Activated T-cell treated with anti-CD3 and anti-CD28 coated beads for 24 hours (primary cell): ENCODE measurements at regions not wholly inside any gene's neighbourhood (a gene's known extent, or its start where the extent isn't known, plus 50 kb on each side); places are given as distances from the start of the nearest gene placed in this dataset.

Experiments
- DNase-seq: peaks from one replicate; pipeline ENCODE4 v3.0.0-alpha.2; 2020; ENCODE audit warnings: low read depth

DNA sequence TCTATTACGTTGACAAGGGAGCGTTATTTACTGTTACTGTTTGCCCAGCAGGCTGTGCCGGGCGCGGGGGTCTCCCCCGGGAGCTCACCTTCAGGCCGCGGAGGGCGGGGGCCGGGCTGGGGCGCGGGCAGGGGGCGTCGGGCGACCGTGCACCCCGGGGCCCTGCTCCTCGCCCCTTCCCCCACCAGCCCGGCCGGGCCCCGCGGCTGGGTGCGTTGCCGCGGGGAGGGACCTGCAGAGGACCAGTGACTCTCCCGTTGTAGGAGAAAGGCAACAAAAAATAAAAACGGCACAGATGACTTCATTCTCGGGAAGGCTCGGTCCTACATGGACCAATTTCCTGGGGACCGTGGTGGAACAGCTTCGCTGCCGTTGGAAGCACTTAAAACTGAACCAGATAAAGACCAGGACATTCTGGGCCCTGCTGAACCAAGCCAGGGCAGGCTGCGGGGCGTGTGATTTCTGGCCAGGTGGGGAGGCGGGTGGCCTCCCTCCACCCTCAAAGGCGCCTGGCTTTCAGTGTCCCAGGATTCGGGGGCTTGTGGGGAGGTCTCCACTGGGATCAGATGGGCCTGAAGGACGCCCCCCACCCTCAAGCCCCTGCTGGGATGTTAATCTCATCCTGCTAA lies 57.4 kb downstream of the IGLL1 start:
- no peak for DNase-seq

DNA sequence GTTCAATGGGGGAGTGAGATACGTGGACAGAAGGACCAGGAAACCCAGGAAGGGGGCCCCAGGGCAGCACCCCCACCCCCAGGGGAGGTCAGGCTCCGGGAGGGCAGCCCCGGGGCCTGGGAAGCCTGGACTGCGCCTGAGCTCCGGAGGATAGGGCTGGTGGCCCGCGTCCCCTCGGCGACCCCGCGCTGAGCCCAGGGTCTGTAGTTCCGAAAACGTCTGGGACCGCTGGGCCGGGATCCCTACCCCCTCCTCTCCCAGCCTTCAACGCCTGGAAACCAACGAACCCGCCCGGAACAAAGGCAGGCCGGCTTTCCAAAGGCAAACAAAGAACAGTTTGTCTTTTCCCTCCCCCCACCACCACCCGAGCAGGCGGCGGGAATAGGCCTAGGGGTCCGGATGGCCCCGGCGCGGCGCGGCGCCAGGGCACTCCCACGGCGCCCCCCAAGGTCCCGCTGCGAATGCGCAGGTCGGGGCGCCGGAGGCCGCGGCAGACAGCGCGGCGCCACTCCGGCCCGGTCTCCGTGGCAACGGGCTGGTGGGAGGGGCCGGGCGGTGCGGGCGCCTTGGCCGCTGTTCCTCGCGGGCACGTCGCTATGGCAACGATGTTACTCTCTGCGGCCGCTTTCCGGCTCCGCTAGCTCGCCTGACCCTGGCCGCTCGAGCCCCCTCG lies 58.5 kb downstream of the IGLL1 start:
- peak; percentile 51 for DNase-seq

DNA sequence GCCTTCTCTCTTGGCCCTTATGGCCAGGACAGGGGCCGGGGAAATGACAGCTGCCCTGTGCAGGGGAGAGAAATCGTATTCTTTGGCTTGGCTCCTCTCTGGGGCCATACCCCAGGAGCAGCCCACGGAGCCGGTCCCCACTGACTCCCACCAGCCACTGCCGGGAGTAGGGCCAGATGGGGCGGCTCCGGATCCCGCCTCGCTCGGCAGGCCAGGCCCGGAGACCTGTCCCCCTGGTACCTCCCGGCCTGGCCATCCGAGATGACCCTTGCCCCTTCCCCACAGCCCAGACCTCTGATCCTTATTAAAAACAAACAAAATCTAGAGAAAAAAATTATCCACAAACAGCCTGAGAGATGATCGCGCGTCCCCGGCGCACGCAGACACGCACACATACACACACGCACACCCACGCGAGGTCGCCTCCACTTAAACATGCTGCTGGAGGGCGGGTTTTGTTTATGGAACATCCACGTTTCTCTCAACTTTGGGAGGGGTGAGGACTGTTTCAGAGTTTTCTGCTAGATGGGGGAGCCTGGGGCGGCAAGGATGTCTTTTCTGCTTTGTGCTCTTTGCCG lies 59.1 kb downstream of the IGLL1 start:
- no peak for DNase-seq

DNA sequence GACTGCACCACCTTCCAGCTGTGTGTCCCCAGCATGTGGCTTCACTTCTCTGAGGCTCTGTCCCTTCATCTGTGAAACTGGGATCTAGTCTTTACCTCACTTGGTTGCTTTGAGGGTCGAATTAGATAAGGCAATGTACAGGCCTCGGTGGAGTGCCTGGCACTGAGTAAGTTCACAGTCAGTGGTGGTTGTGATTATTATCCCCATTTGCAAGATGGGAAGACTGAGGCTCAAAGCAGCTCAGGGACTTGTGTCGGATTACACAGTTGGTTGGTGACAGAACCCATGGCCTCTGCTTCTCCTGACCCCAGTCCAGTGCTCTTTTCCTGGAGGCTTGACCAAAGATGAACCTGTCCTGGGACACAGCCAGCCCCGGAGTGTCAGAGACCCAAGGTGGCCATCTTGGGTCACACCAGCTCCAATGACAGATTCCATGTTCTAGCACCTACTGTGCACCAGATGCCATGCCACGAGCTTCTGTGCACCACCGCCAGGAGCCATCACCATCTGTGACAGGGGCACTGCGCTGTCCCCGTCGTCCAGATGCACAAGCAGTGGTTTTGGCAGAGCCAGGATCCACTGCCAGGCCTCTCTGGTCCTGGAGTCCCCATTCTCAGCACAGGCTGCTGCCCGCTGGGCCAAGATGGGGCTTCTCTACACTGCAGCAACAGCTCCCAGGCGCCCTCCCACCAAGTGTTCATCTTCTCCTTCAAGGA lies 60.5 kb downstream of the IGLL1 start:
- no peak for DNase-seq

DNA sequence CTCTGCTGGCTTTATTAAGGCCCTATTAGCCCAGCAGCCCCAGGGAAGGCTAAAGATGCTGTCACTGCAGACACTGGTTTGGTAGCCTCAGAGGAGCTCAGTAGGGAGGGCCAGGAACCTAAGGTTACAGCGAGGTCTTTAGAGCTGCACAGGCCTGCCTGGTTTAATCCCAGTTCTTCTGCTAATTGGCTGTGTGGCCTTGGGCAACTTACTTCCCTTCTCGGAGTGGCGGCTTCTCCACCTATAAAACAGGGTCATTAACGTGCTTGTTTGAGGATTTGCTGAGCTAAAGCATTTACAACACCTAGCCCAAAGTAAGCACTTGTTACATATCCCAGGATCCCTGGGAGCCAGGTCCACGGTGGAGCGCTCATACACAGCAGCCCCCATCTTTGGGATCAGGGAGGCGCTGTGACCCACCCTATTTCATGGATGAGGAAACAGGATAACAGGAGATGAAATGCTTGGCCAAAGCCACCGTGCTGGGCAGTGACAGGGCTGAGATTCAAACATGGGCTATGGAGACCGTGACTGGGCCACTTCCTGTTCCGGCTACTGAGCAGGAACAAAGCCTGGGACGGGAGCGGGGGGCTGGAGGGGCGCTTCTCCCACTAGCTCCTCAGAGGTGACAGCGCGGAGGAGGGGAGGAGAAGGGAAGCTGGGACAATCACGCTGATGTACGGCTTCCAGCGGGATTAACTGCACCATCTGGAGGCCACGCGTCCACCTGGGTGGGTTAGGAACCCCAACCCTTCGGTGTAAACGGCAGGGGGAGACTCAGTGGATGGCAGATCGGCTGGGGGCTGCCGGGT lies 61.5 kb downstream of the IGLL1 start:
- DNase-seq = no peak

DNA sequence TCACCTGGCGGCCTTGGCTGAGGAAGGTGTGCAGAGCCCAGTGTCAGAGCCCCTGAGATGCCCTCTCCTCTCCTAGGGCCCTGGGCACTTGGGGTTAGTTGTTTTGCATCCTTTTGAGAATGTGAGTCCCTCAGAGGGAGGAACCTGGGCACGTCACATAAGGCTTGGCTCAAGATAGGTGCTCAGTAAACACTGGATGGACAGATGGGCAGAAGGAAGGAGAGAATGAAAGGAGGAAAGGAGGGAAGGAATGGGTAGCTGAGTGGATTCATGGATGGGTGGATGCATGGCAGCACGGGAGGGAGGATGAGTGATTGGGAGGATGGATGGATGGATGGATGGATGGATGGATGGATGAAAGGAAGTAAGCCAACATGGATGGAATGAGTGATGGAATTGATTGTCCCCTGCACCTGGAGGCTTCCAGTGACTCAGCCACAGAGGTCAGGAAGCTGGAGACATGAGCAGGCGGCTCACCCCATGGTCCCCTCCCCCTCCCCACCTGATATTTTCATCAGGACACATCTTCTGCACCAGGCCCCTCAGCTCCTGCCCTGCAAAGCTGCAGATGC lies 62.2 kb downstream of the IGLL1 start:
- DNase-seq = no peak

DNA sequence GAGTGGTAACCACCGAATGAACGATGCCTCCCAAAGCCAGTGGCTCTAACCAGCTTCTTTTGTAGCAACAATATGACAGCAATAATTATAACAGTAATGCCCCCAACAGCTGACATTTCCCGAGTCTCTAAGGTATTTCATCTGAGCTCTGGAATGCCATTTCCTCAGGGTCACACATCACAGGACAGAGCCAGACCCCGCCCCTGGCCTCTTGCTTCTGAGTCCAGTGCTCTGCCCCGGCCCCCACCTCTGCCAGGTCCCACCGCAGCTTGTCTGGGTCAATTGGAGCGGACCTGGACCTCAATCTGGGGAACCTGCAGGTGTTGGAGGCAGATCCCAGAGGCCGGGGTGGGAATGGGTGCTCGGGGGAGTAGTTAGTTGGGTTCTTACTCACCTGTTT lies 63.8 kb downstream of the IGLL1 start:
- DNase-seq = no peak

DNA sequence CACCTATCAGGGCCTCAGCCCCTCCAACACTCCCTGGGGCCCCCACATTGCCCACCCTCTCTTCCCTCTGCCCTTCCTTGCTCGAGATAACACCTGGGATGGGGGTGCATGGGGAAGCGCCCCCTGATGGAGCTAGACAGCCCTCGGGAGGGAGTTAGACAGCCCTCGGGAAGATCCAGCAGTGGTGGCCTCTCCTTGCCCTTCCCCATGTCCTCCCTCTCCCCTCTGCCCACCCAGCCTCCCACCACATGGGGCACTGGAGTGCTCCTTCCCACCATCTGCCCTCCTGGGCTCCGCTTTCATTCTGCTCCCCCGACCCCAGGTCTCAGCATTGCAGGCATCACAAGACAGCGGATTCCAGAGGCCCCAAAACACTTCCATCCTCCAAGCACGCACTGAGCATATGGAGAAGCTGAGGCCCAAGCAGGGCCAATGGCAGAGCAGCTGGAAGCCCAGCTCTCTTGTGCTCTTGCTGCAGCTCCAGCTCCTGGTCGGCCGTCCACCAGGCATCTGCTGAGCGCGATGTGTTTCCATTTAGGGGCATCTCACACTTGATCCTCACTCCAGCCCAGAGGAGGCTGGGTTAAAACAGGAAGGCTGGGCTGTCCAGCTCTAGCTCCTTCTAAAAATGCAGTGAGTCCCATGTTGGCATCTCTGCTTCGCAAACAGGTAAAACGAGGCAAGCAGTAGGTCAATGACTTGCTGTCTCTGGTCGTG lies 65.6 kb downstream of the IGLL1 start:
- DNase-seq = no peak

DNA sequence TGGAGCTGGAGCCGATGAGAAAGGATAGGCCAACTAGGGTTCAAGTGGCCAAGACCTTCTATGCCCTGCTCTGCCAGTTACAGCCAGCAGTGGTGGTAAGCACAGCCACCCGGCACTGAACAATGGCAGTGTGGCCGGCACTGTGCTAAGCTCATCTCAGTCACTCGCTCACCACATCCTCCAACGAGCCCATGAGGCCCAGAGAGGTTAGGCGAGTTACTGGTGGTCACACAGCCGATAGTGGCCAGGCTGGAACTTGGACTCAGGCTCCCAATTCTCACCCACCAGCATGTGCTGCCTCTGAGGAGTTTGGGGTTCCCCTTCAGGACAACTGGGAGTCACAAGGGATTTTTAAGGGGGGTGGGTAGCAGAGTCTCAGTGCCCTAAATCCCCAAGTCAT lies 66.4 kb downstream of the IGLL1 start:
- DNase-seq = no peak

DNA sequence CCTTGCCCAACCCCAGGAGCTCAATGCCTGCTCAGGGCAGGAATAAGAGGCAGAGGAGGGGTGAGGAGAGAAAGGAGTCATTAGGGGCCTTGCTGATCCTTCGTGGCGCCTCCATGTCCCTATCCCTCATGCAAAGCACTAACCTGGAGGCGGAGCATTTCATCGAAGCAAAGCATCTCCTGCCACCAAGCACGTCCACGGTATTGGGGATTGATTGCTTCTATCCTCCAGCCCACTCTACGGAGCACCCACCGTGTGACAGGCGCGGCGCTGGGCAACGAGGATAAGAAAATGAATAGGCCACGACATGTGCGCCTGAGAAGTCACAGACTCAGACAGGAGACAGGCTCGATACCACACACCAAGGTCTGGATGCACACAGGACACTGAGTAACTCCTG lies 67.0 kb downstream of the IGLL1 start:
- no peak for DNase-seq

DNA sequence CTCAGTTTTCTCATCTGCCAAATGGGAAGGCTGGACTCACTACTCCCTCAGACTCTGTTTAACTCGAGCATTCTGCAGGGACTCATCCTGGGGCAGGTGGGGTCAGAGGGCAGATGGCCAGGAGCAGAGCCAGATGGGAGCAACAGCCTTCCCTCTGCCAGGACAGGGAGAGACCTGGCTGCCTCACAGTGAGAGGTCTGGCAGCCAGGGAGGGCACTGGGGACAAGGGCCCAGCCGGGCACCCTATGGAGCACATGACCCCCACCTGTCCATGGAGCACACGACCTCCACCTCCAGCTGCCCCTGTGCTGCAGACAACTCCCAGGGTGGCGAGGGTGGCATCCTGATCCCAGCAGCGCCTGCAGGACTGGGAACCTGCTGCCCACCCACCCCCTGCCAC lies 67.4 kb downstream of the IGLL1 start:
- no peak for DNase-seq

DNA sequence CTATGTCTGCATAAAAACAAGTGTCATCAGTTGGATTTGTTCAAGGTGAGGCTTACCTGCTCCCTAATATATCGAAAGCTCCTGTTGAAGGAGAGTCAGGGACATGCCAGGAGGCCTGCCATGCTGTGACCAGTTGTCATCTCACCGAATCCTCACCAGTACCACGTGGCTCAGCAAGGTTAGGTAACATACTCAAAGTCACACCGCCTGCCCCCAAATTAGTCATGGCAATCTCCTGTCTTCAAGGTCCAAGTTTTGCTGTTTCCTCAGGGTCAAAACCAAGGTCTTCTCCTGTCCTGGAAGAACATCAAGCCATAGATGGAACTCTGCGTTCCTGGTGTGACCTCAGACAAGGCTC lies 67.8 kb downstream of the IGLL1 start:
- no peak for DNase-seq

DNA sequence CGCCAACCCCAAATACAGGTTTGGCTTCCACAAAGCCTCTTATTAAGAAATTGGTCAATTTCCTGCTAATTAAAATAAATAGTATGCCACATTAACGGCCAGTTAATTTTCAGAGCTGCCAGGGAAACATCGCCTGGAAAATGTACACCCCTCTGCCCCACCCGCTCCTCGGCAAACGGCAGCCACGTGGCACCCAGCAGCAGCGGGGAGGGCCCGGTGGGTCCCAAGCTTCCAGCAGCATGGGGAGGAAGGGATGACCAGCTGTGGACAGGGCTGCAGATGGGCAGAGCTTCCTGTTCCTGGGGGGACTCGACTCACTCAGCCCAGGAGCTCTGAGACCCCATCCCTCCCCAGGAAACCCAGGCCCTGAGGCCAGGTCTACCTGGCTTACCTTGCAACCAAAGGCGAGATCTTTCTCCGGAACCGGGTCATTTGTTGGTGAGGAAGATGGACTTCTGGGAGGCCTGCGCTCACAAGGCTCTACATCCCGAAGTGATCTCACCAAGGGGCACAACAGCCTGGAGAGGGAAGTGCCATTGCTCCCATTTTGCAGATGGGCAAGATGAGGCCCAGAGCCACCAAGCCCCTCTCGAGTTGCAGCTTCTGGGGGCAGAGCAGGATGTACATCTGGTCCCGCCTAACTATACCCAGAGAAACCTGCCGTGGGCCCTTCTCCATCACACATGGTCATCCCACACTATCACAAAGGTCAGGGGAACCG lies 68.3 kb downstream of the IGLL1 start:
- no peak for DNase-seq

DNA sequence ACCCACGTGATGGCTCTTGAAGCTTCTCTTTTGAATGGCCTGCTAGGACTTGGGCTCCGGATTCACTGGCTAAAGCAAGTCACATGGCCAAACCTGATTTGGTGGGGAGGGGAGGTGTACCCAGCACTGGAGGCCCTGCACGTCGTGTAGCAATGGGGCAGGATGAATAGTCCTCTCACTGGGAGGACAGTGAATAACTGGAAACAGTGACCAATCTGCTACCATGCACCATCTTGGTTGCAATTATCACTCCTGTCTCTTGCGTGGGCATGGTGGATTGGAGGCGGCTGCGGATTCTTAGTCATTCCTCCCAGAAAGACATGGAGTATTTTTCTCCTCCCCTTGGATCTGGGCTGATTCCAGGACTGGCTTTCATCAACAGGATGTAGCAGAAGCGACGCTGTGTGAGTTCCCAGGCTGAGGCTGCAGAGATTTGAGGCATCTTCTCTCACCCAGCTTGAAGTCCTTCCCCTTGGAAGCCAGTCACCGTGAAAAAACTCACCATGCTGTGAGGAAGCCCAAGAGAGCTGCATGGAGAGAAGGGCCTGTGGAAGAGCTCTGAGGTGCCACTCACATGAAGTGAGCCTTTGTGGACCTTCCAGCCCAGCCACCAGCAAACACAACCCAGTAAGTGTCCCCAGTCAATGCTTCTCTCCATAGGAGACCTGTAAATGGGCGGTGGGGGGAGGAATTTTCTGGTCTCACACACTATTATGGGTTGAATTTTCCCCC lies 70.4 kb downstream of the IGLL1 start:
- DNase-seq = no peak

DNA sequence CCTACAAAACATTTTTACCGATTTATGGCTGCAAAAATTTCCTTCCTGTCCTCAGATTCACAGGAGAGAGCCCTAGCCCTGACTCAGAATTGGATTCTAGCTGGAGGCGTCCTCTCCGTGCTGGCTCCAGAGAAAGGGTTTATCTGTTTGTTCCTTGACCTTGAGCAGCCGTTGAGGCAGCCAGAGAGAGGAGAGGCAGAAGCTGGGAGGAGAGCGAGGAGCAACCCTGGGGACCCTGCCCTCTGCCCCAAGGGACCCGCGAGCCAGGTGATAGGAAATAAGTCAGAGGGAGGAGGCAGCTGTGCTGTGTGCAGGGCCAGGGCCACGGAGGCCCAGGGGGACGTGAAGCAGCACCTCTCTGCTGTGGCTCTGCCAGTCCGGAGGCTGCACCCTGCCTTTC lies 75.6 kb downstream of the IGLL1 start:
- no peak for DNase-seq

DNA sequence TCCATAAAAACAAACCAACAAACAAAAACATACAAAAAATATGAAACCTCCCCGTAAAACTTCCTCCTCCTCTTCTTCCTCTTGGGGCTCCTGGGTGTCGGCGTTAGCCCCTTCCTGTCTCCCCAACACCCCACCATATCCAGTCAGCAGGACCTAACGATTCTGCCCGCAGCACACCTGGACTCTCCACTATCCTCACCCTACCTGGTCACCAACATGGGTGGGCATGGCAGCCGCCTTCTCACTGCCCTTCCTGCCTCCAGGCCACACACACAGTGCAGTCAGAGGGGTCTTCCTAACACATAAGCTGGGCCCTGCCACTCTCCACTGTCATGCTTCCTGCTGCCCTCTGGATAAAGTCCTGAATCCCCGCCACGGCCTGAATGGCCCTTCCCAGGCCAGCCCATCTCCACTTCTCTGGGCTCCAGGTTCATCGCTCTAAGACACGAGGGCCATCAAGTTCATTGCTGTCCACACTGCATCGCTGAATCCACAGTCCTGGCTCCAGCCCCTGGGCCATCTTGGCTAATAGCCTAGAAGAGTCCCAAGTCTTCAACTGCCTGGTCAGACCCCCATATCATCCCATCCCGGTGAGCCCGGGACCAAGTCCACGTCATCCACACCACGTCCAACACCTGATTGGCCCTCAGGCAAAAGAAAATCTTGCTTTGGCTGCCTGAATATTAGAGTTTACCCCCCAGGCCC lies 76.2 kb downstream of the IGLL1 start:
- no peak for DNase-seq

DNA sequence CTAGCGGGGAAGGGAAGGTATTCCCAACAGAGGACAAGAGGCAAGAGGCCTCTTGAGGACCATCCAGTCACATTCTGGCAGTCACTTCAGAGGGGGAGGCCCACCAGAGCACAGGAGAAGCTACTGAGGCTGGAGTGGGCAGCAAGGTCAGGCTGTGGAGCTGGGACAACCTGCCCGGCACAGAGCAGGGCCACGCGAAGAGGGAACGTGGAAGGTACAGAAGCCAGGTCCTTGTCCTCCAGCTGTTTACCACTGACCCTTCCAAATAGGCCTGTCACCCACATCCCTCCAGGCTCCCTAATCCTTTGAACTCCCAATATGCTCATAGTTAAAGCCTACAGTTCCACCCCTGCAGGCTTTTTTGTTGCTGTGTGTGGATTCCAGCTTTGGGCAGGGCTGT lies 76.9 kb downstream of the IGLL1 start:
- no peak for DNase-seq

DNA sequence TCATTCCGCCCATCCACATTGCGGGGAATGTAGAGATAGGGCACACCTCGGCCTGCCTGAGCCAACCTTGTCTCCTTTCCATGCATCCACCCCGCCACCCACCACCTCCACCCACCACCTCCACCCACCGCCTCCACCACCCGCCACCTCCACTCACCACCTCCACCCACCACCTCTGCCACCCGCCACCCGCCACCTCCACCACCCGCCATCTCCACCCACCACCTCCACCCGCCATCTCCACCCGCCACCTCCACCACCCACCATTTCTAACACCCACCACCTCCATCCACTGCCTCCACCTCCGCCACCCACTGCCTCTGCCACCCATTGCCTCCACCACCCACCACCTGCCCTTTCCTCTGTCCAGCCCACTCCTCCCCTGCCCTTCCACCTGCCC lies 78.4 kb downstream of the IGLL1 start:
- no peak for DNase-seq

DNA sequence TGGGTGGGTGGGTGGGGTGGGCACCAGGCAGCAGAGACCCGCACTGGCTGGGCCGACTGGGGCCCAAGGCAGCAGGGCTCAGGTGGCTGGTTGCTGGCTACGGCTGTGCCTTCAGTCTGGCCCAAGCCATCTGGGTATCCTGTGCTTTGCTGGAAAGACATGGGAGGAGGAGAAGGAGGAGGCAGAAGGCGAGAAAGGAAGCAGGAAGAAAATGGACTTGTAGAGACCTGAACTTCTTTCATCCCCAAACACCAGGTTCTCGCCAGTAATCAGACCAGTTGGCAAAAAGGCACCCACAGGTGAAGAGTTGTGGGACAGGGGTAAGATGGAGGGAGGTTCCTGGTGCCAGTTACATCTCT lies 78.8 kb downstream of the IGLL1 start:
- DNase-seq = no peak
